Dermis blood vessel endothelial cell (primary cell): ENCODE measurements at regions not wholly inside any gene's neighbourhood (a gene's known extent, or its start where the extent isn't known, plus 50 kb on each side); places are given as distances from the start of the nearest gene placed in this dataset.
"Not testable (repeated sequence)": the region's sequence is repeated elsewhere in the genome, so short reads cannot be mapped to it uniquely, and the experiment has no call there.

Experiments
- DNase-seq: peaks from one replicate; pipeline ENCODE4 v3.0.0; 2010

DNA sequence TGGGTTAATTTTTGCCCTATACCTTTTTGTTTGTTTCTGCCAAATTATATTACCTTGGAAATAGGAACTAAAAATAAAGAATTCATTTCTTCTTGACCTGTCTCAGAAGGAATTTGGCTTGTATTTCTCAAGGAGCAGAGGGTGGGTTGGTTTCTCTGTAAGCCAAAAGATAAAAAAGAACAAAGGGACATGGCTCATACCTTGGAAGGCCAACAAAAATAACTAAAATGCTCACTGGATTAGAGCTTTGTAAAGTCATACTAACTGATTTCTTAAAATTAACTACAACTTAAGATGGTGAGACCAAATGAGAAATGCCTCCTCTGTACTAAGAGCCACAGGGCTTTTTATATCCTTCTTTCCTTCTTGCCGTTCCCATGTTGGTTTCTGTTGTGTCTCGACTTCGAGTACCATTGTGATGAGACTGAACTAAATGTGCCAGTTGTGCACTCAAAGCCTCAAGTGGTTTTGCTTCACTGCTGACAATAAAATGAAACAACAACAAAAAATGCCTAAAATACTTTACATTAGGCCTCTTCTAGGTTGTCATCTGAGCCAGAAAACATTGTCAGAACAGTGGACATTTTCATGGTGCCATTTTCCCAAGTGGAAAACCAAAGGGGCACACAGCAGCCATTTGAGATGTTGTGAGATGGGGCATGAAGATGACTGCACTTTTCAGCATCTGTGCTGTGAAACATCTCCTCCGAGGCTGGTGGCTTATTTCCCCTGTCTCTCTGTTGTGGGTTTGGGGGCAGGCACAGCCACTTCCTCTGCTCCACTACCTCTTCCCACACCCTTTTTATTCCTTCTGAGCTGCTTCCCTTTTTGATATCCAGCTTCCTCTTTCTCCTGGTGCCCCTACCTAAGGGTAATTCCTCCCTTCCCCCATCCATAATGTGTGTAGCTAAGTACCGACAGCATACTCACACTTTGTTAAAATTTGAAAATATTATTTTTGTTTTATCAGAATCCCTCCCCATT, 51.8 kb upstream of the AGR3 start:
- no peak for DNase-seq

DNA sequence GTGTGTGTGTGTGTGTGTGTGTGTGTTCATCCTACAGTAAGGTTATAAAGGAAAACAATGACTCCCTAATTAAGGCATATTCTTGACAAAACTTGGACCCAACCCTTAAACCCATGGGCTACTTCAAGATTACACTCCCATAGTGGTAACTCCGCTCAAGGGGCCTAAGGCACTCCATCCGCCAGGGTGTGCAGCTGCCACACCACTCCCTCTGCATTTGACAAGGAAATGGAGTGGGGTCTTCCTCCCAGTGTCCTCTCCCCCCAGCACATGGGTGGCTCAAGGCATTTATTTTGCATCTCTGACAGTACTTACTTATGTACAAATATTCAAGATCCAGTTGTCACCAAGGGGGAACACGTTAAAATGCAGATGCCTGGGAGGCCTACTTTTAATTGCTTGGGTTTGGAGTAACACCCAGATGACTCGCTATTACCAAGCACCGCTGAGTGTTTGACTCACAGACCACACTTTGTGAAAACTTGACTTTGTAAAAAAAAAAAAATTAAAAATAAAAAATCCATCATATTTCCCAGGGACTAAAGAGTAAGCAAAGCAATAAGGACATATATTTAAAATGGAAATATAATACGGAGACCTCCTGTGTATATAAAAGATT, 53.0 kb upstream of the AGR3 start:
- DNase-seq = no peak

DNA sequence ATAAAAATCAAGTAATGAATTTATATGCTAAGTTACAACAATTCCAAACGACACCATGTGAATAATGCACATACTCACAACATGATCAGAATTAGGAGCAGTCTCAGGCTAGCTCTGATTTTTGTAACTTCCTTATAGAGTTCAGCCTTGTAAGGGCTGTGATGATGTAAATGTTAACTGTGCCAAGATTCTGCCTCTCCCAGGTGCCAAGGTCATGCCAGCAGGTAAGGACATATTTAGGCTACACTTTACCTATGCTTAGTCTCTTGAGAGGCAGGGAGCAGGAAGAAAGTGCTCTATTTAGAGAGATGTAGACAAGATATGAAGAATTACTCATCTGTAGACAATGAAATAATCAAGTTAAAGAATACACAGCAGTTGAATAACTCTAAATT, 53.6 kb upstream of the AGR3 start:
- no peak for DNase-seq

DNA sequence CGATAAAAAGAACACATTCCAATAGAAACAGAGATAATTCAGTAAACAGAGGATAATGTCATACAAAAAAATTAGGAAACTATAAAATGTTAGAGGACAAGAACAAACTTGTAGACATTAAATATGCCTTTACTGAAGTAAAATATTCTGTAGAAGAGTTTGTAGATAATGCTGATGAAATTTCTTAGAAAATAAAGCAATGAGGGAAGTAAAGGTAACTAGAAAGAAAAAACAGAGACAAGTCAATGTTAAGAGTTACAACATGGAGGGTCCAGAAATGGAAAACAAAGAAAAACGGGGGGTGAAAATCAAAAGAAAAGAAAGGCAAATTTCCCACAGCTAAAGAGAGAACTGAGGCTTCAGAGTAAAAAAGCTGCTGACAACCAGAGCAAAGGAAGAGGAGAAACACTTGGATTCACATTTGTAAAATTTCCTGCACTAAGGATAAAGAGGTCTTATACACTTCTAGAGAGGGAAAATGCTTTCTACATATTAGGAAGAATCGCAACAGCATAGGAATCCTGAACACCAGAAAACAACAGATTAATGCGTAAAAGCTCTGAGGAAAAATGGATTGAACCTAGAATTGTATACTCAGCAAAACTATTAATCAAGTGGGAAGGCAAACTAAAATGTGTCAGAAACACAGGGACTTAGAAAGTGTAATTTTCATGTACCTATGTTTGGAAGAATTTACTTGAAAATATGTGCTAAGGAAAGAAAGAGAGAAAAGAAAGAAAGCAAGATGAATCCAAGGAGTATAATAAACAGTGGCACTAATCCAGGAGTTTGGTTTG, 55.0 kb upstream of the AGR3 start:
- DNase-seq = no peak

DNA sequence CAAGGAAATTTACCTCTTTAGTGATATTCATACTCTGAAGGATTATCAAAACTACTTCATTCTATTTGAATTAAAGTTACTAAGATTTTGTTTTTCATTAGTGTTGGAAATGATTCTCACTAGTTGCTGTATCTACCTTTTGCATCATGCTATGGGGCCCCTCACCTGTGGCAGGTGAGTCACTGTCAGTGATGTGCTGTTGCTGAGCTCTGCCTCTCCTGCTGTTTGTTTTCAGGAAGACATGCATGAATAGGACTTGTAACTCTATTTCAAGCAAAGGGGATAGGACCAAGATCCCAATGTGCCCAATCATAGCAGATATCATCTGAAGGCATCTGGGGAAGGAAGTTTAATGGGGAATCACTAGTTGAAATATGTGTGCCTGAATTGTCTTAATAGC, 57.4 kb upstream of the AGR3 start:
- no peak for DNase-seq

DNA sequence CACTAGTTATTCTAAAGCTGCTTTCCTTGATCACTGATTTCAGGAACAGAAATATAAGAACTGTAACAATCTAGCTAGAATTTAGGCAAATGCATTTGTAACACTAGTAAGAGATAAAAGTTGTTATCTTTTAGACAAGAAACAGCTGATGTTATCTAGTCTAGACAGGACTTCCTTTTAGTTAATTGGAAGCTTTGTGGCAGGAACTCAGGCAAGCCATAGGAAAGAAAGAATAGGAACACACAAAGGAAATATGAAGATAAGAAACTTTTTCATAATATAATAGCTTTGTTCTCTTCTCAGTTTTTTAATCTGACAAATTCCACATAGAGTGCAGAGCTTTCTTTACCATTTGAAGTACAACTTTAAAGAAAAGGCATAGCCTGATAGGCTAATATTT, 59.0 kb upstream of the AGR3 start:
- DNase-seq = peak; percentile 56

DNA sequence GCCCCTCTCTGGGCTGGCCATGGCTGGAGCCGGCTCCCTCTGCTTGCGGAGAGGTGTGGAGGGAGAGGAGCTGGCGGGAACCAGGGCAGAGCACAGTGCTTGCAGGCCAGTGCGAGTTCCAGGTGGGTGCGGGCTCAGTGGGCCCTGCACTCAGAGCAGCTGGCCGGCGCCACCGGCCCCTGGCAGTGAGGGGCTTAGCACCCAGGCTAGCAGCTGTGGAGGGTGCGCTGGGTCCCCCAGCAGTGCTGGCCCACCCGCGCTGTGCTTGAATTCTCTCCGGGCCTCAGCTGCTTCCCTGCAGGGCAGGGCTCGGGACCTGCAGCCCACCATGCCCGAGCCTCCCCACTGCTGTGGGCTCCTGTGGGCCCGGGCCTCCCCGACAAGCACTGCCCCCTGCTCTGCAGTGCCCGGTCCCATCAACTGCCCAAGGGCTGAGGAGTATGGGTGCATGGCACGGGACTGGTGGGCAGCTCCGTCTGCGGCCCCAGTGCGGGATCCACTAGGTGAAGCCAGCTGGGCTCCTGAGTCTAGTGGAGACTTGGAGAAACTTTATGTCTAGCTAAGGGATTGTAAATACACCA, 61.2 kb upstream of the AGR3 start:
- no peak for DNase-seq

DNA sequence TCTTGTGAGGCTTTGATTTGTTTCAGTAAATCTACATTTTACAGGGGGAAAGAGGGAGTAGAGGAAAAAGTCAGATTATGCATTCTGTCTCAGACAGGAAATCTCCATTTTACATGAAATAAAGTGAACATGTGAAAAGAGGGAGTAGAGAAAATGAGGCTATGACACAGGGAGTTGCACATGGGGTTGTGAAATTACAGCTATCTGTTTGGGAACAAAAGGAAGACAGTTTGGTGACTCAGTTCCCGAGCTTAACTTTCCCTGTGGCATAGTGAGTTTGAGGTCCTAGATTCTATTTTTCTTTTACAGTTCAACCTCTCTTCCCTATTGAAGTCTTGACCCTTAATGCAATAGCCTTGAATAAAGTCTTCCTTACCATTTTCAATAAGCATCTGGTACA, 63.2 kb upstream of the AGR3 start:
- no peak for DNase-seq

DNA sequence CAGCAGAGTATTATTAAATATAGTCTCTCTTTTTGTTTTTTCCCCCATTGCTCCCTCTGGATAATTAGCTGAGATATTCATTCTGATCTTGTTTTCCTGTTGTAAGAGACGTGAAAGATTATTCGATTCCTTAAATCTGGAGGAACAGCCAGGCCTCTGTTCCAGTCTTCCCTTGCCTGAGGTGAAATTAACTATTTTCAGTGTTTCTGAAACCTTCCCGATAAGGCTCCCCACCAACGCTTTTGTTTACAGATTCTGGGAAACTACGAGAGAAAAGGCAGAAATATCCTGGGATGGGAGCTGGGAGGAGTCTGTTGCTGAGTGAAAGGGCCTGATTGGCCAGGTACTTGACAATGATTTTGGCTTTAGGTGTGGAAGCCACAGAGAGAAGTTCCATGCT, 63.6 kb upstream of the AGR3 start:
- no peak for DNase-seq

DNA sequence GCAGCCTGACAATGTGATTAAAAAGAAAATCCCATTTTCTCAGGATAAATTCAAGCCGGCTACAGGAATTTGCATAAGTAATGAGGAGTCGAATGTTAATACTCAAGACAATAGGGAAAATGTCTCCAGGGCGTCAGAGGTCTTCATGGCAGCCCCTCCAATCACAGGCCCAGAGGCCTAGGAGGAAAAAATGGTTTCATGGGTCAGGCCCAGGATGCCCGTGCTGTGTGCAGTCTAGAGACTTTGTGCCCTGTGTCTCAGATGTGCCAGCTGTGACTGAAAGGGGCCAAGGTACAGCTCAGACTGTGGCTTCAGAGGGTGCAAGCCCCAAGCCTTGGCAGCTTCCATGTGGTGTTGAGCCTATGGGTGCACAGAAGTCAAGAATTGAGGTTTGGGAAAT, 66.3 kb upstream of the AGR3 start:
- DNase-seq = not testable (repeated sequence)

DNA sequence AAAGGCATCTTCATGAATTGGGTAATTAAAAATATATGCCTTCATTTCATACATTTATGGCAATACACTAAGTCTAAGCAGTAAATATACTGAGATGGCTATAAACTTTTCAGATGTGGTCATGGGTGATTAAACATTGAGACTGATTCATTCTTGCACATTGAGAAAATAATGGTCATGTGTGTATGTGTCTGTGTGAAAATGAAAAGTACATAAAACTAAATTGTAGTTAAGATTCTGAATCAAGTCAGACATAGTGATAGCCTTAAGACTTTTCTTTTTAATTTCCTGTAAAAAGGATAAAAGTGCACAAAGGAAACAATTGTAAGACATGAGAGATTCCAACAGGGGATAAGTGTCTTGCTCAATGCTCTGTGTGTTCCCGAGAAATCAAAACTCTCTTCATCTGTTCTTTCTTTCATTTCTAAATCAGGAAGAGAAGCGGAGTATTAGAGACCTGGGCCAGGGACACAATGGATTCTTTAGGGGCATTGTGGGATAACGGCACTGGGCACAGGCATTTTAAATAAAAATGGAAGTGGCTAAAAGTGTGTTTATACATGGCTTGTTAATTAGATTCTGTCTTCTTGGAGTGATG, 69.8 kb upstream of the AGR3 start:
- no peak for DNase-seq

DNA sequence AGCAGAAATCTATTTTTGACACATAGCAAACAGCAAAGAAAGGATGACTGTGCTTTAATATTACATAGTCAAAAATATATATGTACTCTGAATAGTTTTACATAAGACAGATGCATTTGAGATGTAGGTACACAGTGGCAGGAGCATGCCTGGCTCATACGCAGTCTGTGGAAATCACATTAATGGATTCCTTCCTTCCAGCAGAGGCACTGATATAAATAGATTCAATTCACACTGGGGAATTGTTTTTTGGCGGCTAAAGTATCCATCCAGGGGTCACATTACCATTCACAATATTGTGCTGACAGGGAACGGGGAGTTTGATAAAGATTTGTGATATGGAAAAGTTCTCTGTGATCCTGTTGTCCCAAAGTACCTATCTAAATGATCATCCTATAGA, 72.5 kb upstream of the AGR3 start:
- DNase-seq = no peak

DNA sequence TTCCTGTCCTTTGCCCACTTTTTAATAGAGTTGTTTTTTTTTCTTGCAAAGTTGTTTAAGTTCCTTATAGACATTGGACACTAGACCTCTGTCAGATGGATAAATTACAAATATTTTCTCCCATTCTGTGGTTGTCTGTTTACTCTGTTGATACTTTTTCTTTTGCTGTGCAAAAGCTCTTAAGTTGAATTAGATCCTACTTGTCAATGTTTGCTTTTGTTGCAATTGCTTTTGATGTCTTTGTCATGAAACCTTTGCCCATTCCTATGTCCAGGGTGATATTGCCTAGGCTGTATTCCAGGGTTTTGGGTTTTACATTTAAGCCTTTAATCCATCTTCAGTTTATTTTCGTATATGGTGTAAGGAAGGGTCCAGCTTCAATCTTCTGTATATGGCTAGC, 76.9 kb upstream of the AGR3 start:
- DNase-seq = no peak

DNA sequence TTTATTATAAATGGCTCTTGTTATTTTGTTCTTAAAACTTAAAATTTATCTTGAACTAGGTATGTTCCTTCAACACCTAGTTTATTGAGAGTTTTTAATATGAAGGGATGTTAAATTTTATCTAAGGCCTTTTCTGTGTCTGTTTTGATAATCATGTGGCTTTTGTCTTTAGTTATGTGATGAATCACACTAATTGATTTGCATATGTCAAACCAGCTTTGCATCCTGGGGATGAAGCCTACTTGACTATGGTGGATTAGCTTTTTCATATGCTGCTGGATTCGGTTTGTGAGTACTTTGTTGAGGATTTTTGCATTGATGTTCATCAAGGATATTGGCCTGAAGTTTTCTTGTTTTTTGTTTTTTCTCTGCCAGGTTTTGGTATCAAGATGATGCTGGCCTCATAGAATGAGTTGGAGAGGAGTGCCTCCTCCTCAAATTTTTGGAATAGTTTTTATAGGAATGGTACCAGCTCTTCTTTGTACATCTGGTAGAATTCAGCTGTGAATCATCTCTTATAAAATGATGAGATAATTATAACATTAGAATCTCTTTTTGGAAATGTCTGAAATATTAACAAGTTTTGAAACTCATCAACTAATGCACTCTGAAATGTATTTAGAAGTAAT, 78.7 kb upstream of the AGR3 start:
- no peak for DNase-seq

DNA sequence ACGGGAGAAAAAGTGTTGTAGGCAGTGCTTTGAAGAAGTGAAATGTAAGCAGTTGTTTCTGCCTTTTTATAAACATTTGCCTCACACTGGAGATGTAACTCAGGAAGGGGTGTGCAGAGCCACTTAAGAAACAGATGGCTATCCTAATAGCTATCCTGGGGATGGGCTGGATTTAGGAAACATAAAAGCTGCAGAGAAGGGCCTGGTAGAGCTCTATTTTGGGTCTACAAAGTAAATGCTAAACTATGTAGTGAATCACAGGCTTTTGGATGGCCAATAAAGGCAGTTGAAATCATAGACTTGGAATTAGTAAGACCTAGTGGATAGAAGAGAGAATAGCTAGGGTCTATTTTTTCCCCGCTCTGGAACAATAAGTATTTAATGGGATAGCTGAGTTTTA, 79.9 kb upstream of the AGR3 start:
- DNase-seq = no peak

DNA sequence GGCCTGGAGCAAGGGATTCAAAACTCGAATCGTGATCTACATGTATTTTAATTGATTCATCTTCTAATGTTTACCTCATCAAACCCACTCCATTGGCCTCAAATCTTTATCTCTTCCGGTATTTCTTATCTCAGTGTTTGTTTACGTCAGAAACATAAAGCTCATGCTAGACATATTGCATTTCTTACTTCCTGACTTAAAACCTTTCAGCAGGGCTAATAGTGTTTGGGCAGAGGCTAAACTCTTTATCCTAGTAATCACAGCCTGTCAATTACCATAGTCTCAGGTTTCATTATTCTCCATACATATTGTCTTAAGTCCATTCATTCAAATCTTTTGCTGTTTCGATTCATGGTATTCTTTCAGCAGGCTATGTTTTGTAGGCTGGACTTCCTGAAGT, 81.3 kb upstream of the AGR3 start:
- DNase-seq = peak; percentile 19

DNA sequence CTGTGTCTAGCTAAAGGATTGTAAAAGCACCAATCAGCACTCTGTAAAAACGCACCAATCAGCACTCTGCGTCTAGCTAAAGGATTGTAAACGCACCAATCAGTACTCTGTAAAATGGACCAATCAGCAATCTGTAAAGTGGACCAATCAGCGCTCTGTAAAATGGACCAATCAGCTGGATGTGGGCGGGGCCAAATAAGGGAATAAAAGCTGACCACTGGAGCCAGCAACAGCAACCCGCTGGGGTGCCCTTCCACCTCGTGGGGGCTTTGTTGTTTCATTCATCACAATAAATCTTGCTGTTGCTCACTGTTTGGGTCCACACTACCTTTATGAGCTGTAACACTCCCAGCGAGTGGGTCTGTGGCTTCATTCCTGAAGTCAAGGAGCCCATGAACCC, 83.9 kb upstream of the AGR3 start:
- not testable (repeated sequence) for DNase-seq

DNA sequence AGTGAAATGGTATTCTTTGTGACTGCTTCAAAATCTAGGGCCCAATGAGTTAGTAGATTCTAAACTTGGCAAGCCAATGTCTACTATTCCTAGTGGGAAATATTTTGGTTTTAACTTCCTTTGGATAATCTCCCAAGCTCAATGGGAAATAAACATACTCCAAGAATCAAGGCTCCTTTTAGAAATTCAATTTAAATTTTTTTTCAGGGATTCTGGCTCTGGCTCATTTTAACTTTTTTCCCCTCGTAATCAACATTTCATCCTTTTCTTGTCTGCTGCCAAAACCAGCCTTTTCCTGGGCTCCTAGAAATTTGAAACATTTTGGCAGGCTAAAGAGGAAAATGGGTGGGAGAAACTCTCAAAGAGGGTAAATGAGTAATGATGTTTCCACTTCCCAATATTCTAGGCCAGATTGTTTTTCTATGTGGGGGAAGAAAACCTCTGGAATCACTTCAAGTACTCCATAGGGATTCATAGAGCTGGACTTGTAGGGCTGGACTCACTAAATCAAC, 85.6 kb upstream of the AGR3 start:
- DNase-seq = no peak

DNA sequence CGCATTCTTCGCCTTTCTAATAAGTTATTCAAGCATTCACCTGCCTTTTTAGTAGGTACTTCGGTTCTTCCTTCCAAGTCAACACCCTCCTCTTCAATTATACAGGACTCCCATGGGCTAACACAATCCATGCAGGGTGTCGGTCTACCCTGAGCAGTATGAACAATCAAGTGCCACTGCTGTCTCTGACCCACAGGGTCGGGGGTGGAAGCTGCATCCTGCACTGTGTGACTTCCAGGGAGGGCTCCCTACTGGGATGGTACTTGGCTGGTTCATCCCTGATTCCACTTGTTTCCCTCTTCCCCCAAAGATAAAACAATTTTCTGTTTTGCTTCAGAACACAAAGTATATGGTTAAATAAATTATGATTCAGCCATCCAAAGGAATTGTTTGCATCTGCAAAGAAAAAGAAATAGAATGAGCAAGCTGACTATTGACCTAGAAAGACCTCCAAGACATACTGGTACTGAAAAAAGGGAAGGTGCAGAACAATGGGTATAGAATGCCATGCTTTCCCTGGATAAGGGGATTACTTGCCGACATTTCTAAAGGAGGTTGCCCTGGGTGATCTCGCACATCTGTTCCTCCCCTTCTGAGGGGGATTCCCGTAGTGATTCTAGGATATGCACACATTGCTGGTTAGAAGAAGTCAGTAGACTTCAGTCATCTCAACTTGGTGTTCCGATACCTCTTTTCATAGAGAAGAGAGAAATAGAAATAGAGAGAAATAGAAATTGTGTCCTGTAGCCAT, 89.1 kb upstream of the AGR3 start:
- no peak for DNase-seq

DNA sequence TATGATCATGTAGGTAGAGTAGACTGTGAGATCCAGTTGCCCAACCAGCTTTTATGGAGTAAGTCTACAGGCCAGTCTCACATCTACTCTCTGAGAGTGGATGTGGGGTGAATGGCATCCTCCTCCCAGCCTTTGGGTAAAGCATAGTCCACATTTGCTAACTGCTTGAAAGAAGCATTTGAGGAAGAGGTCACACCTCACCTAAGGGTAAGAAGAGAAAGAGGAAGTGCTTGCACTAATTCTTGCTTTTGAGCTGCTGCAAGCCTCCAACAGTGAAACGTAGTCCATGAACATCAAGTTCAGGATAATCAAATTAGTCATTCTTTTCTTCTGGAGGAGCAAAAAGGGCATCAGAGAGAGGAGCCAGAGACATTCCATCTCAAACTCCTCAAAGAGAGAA, 93.9 kb upstream of the AGR3 start:
- DNase-seq = no peak
